Adrenal gland (tissue), 9 donors: ENCODE measurements at regions not wholly inside any gene's neighbourhood (a gene's known extent, or its start where the extent isn't known, plus 50 kb on each side); places are given as distances from the start of the nearest gene placed in this dataset.

Source experiments
- DNase-seq, 7 donors: peaks; one replicate each; pipeline ENCODE4 v3.0.0-alpha.2; 2019 to 2020
- H3K27ac ChIP-seq, 5 donors: fragments of 200-600 bp; sonication (generic) in 4 of 5; 1 replicate in 3 of 5; 2 replicates in 2 of 5; pipeline versions ENCODE4 v1.5.1 to v1.8.0; 2016 to 2020; ENCODE audit warnings: mild to moderate bottlenecking in 1 of 5
- H3K27me3 ChIP-seq: fragments of 200-600 bp; 2 replicates; pipeline ENCODE4 v1.8.0; 2021
- H3K36me3 ChIP-seq, 2 donors: fragments of 200-600 bp; replicated peaks in 1 of 2; 1 replicate in 1 of 2; 2 replicates in 1 of 2; pipeline versions ENCODE4 v1.5.1 to v1.8.0; 2018 to 2022
- H3K4me1 ChIP-seq, 2 donors: fragments of 200-600 bp; replicated peaks in 1 of 2; 1 replicate in 1 of 2; 2 replicates in 1 of 2; pipeline versions ENCODE4 v1.5.1 to v1.8.0; 2018 to 2021
- H3K4me3 ChIP-seq, 4 donors: fragments of 200-600 bp; sonication (generic) in 3 of 4; one replicate each; pipeline ENCODE4 v1.5.1; 2016 to 2018
- H3K9me3 ChIP-seq, 3 donors: fragments of 200-600 bp; sonication (generic) in 1 of 3; replicated peaks in 1 of 3; 1 replicate in 2 of 3; 2 replicates in 1 of 3; pipeline versions ENCODE4 v1.5.1 to v1.8.0; 2016 to 2021
- POLR2A ChIP-seq, 2 donors: fragments of 450-650 bp; IDR thresholded peaks; one replicate each; pipeline ENCODE4 v1.6.1; 2017; ENCODE audit warnings: antibody characterized with exemption in 2 of 2, mild to moderate bottlenecking in 2 of 2, moderate library complexity in 1 of 2
- WGBS, 4 donors: extraction: QIAGEN DNeasy Blood & Tissue Kit in 2 of 4; methylation state at CpG; one replicate each; pipeline versions ENCODE4 v1.1.5 to v1.1.7; 2013 to 2017; 5-methylcytosine and 5-hydroxymethylcytosine counted together
- intact Hi-C, 2 donors: fragments of 100-400 bp; cut with DNase I; formaldehyde crosslinking; loops; one replicate each; pipeline versions ENCODE4 v1.14.1 to v1.15.0; 2022 to 2023
- TF ChIP-seq, protein P1 (sequence below), 6 experiments: fragments of 450-650 bp in 4 of 6; fragments of 200-600 bp in 2 of 6; sonication (generic) in 1 of 6; IDR thresholded peaks; 1 replicate in 5 of 6; 2 replicates in 1 of 6; pipeline versions ENCODE4 v1.5.1 to v1.8.0; 2016 to 2021; ENCODE audit warnings: antibody characterized with exemption in 6 of 6, mild to moderate bottlenecking in 2 of 6, moderate library complexity in 1 of 6
- donor health status: healthy with polysubstance abuse.
- donor health status: Bipolar disorder and iron deficiency.
- donor health status: DM: yes; HTN: yes; CAD: no.
- donor health status: DM: no; HTN: no; CAD: no.
- donor health status: DM: no; HTN: no; CAD: no.

DNA sequence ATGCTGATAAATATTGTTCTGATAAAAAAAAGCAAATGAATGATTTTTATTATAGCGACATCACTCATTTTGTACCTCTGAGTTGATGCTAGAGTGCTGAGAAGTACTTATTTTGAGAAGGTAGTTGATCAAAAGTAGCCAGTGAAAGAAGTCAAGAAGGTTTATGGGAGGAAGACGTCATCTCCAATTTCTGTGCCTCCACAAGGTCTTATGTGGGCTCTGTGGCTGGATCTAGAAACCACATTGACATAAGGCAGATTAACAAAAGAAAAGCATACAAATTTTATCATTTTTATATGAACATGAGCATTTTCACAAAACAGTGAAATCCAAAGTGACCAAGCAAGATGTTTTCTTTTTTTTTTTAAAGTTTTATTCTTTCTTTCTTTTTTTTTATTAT lies 289.5 kb upstream of the FAR2 start:
- H3K27ac ChIP-seq, result no peak overlapping the region
- no peak for DNase-seq
- TF ChIP-seq POLR2A (IDR thresholded peaks at IDR 0.05), result no peak
- TF ChIP-seq, protein P1, sequence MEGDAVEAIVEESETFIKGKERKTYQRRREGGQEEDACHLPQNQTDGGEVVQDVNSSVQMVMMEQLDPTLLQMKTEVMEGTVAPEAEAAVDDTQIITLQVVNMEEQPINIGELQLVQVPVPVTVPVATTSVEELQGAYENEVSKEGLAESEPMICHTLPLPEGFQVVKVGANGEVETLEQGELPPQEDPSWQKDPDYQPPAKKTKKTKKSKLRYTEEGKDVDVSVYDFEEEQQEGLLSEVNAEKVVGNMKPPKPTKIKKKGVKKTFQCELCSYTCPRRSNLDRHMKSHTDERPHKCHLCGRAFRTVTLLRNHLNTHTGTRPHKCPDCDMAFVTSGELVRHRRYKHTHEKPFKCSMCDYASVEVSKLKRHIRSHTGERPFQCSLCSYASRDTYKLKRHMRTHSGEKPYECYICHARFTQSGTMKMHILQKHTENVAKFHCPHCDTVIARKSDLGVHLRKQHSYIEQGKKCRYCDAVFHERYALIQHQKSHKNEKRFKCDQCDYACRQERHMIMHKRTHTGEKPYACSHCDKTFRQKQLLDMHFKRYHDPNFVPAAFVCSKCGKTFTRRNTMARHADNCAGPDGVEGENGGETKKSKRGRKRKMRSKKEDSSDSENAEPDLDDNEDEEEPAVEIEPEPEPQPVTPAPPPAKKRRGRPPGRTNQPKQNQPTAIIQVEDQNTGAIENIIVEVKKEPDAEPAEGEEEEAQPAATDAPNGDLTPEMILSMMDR (IDR thresholded peaks at IDR 0.05), result no peak
- no peaks in the 10 kb centered on the region for H3K9me3 ChIP-seq
- 70 to 81% (median 77%) methylated on average over 2 of the region's 2 CpGs for WGBS, 4 donors
- no peaks in the 10 kb centered on the region for H3K27me3 ChIP-seq
- intact Hi-C loops, result no loop called here
- no peaks in the 10 kb centered on the region for H3K36me3 ChIP-seq
- no peak overlapping the region for H3K4me3 ChIP-seq
- no peaks in the 10 kb centered on the region for H3K4me1 ChIP-seq

DNA sequence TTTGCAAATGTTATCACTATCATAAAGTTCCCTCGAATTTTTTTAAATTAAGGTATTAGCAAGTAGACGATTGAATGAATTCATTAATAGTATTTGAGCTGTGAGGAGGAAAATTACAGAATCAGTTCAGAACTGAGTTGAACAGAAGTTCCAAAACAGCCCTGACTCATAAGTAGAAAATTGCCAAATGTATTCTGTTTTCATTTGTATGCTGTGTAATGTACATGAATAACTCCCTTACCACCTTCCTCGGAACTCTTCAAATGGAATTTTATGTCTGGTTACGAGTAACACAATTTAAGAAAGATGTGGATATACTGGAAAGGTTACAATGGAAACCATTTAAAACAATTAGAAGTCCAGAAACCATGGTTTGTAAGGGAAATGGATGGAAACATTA lies 283.3 kb upstream of the FAR2 start:
- intact Hi-C loops, result no loop called here
- no peak for TF ChIP-seq POLR2A (IDR thresholded peaks at IDR 0.05)
- TF ChIP-seq, protein P1 (IDR thresholded peaks at IDR 0.05), result no peak

DNA sequence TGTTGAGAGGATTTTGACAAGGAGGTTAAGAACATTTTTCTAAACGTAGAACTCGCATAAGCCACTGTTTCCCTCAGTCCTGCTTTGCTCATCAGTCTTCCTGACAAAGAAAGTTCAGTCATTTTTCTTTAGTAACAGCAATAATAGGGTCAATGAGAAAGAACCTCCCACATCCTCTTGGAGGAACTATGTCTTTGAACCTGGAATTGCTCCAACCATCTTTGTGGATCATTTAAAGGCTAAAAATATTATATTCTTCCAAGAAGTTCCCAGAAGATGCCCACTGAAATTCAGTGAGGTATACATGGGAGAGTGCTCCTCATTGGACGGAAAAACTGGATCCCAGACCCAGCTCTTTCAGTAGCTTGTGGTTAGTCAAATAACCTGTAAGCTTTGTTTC lies 282.8 kb upstream of the FAR2 start:
- DNase-seq, result no peak
- no peaks in the 10 kb centered on the region for H3K9me3 ChIP-seq
- no peaks in the 10 kb centered on the region for H3K4me1 ChIP-seq
- H3K4me3 ChIP-seq, result no peak overlapping the region
- no peak overlapping the region for H3K27ac ChIP-seq
- H3K27me3 ChIP-seq, result no peaks in the 10 kb centered on the region
- intact Hi-C loops, result no loop called here
- no peaks in the 10 kb centered on the region for H3K36me3 ChIP-seq
- no peak for TF ChIP-seq POLR2A (IDR thresholded peaks at IDR 0.05)
- TF ChIP-seq, protein P1 (IDR thresholded peaks at IDR 0.05), result no peak
- WGBS, 4 donors, result 35 to 43% (median 38%) methylated on average over 3 of the region's 3 CpGs

More for the DNA sequence above, 283.3 kb upstream of the FAR2 start:
- Histone ChIP-seq H3K27me3 (no peaks in the 10 kb centered on the region), H3K4me1 (no peaks in the 10 kb centered on the region), H3K9me3 (no peaks in the 10 kb centered on the region), H3K36me3 (no peaks in the 10 kb centered on the region), H3K27ac (no peak overlapping the region), H3K4me3 (no peak overlapping the region)
- 50 to 58% (median 57%) methylated on average over 4 of the region's 4 CpGs for WGBS, 4 donors
- DNase-seq, result no peak

DNA sequence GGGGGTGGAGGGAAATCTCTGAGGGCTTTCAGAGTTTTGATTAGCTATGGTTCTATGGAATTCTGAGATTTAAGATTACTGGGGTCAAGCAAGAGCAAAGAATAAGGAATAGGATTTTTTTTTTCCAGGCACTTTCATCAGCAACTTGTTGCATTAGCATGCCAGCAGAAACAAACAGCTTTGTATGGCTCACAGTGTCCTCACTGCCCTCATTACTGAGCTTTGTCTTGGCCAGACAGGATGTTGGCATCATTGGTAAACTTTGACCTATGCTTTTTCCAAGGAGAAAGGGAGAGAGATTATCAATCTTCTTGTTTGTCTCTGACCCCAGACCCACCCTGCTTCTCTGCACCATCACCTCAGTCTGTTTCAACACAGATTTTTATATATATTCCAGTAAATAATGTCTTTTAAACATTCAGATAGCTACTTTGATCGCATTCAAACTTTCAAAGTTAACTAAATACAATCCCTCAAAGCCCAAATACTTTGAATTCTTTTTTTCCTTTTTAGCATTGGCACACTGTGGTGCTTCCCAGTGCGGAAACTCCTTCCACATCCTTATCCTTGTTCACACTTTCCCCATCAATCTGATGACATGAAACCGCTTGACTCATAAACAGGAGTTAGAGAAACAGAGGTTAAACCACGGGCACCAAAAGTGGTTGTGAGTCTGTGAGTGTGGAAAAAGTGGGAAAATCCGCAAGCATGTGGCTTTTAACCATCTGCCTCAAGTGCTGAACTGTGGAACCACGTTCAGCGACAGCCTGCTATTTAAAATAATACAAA lies 282.2 kb upstream of the FAR2 start:
- no peak for TF ChIP-seq POLR2A (IDR thresholded peaks at IDR 0.05)
- TF ChIP-seq, protein P1 (IDR thresholded peaks at IDR 0.05), result no peak
- WGBS, 4 donors, result 64 to 75% (median 67%) methylated on average over 7 of the region's 7 CpGs

More for the DNA sequence above, 282.2 kb upstream of the FAR2 start:
- no peak overlapping the region for H3K27ac ChIP-seq
- H3K27me3 ChIP-seq, result no peaks in the 10 kb centered on the region
- intact Hi-C loops, result no loop called here
- no peaks in the 10 kb centered on the region for H3K36me3 ChIP-seq
- no peaks in the 10 kb centered on the region for H3K4me1 ChIP-seq
- H3K9me3 ChIP-seq, result no peaks in the 10 kb centered on the region
- no peak for DNase-seq
- no peak overlapping the region for H3K4me3 ChIP-seq
